GM18511 (cell line): ENCODE measurements at regions not wholly inside any gene's neighbourhood (a gene's known extent, or its start where the extent isn't known, plus 50 kb on each side); places are given as distances from the start of the nearest gene placed in this dataset.

Source experiments
- ATAC-seq: cut with Tn5 transposase; IDR thresholded peaks from one replicate; pipeline ENCODE4 v1.9.1; 2021; ENCODE audit warnings: mild to moderate bottlenecking, moderate library complexity; ENCODE audit not compliant: unreplicated experiment

DNA sequence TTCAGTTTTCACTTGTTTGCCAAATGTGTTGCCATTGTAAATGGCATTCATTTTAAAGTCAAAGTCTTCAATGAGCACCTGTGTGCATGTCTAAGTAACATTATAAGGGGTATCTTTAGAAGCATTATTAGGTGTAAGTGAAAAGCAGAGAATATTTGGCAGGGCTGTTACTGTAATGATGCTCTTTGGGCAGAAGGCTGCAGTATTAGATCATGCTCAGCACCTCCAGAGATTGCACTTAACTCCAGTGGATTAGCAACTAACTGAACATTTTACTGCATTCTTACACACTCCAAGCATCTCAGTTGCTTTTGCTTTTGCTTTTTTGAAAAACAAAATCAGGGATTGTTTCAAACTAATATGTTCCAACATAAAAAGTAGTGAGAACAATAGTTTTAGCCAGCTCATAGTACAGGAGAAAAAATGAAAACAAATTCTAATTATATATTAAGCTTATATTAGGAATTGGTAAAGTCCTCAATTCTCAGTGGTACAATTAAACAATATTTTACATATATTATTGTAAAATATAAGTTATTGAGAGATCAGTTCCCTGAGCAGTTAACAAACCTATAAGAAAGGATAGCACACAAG lies 1740.9 kb upstream of the CDH9 start:
- no peak for ATAC-seq

GRCh38 chr5:28770307-28770706 lies 1731.9 kb upstream of the CDH9 start:
- ATAC-seq: no peak

- ATAC-seq: no peak
These were observed 1728.3 kb upstream of the CDH9 start for GRCh38 chr5:28766565-28767158.

DNA sequence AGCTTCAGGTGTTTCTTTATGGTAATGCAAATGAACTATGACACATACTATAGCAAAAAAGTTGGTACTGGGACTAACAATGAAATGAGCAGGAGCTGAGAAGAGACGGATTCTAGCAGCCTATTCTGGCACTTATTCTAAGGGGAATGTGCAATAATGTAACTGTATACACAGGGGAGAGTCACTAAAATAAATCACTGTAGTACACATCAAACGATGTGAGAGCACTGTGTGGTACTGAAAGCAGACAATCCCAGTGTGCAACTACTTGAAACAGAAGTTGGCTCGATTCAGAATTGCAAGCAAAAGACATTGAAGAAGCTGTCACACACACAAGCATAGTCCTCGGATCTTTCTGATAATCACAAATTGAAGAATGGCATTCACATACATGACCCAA lies 1713.0 kb upstream of the CDH9 start:
- ATAC-seq: no peak

DNA sequence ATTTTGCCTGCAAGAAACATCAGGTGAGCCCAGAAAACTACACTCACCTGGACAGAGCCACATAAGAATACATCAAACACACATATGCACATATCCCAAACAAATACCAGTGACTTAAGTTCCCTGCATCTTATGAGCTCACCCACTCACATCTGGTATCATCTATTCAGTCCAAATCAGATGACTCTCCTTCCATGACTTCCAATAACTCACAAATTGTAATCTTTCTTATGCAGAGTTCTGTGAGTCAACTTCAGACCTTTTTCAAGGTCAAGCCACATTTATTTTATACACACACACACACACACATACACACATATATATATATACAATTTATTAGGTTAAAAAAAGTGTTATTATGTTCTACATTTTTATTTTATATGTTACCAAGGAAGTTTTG lies 1711.9 kb upstream of the CDH9 start:
- ATAC-seq: no peak

DNA sequence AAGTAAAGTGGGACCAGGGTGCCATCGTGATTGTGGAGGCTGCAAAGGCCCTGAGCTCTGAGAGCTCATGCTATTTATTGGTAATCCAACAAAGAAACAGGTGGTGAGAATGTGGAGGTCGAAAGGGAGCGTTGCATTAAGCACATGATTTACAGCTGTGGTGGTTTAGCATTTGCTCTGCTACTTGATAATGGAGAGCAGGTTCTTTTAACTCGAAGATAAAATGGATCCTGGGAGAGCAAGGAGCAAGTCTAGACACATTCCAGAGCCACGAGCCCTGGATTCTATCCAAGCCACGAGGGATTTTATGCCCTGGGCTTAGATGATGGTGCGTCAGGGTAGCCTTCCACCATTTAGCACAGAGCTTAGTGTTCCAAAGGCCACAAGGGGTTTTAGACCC lies 1710.1 kb upstream of the CDH9 start:
- no peak for ATAC-seq

DNA sequence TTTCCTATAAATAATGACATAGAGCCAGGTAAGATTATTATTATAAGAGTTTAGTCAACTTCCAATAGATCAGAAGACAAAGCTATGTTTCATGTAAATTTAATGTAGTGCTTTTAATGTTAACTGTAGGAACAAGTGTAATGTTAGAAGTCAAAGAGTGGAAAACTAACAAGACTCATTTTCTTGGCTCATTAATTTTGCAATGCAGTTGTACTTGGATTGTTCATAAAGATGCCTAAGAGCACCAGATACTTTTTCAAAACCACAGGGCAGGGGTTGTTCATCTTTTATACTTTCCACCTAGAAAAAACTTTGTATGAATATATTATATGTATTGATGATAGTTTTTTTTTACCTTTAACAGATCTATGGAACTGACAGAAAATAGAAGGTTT lies 1705.3 kb upstream of the CDH9 start:
- ATAC-seq: no peak

DNA sequence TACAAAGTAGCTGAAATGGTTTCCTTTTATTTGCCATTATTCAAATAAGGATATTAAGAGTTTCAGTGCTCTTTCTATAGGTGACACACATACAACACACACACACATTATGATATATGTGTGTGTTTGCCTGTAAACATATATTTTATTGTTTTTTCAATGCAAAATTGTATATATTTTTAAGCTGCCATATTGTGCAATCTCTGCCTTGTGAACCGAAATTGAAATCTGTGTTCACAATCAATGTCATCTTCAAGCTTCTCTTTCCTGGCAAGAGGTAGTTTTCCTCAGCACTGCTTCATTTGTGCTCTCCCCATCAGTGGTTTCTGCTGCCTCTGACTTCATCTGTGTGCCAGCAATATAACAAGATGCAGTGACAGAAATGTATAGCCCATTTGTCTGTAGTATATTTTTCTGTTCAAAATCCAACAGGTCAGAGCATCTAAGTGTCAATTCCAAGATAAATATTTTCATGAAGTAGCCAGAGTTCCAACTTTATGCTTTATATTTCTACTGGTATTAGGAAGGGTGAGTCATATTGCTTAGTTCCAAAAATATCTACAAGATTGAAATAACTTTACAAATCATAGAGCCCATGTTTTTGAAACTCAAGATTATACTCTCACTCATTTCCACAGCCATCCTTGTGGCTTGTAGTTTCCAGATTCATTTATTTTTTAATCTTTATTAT lies 1704.8 kb upstream of the CDH9 start:
- no peak for ATAC-seq

GRCh38 chr5:28737682-28738081 lies 1699.3 kb upstream of the CDH9 start:
- ATAC-seq: no peak

DNA sequence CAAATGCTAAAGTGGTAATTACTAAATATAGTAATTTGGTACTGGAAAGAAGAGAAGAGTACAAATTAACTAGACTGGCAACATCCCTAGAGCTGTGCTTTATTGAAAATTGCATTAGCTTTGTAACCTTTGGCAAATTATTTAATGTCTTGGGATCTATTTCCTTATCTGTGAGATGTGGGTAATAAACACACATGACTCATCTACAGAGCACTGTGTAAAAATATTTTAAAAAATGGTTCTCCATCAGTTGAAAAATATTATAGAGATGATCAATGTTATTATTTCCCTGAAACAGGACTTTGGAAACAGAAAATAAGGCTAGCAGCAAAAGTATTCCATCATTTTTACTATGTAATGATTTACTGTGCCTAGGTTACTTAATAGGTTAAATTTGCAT lies 1698.8 kb upstream of the CDH9 start:
- no peak for ATAC-seq

DNA sequence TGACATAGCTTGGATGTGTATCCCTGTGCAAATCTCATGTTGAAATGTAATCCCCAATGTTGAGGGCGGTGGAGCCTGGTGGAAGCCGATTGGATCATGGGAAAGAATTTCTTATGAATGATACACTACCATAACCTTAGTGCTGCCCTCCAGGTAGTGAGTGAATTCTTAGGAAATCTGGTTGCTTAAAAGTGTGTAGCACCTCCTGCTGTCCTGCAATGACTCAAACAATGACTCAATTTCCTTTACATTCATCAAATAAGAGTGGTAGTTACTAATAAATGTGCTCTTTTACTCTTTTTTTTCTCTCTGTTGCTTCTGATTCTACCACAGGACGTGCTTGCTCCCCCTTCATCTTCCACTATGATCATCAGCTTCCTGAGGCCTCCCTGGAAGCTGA lies 1696.0 kb upstream of the CDH9 start:
- no peak for ATAC-seq

DNA sequence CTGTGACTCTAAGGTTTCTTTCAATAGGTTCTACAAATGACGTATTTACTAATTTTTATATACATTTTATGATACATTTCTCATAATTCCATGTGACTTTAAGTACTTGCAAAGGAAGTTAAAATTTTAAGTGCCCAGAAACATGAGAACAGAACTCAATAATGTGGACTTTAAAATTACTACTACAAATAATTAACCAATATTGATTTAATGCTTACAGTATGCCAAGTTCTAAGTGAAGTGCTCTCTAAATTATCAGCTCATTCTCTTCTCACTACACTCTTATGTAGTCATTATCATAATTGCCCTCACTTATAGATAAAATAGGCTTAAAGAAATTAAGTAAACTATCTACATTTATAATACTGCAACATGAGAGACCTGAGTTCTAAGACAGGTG lies 1690.7 kb upstream of the CDH9 start:
- no peak for ATAC-seq

GRCh38 chr5:28726815-28727214 lies 1688.4 kb upstream of the CDH9 start:
- no peak for ATAC-seq

GRCh38 chr5:28725001-28725400 lies 1686.6 kb upstream of the CDH9 start:
- ATAC-seq: no peak

DNA sequence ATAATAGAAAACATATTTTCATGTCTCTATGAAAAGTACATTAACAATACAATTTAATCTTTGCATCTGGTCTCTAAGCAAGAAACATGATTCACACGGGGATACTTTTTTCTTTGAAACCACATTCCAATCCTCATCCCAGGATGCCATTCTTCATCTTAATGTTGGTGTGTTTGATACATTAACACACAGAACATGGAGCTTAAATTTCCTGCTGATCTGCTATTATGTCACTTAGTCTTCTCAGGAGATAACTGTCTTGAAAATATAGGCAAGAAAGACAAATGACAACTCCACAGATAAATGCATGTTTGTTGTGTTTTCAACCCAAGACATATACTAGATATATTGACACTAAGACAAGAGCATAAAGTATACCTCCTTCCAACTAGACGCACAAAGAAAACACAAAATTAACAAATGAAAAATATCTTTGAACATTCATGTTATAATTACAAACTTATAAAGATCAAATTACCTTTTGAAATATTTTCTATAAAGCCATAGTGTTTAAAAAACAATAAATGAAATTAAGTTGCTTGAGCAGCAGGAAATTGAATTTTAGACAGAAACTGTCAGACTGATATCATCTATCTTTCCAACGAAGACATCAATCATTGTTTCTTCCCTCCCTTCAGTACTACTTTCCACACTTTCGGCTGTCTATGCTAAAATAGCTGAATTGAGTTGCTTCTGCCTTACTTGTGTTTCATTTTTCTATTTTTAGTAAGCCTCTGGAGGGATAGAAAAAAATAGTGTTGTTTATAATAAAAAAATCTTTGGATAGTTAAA lies 1676.7 kb upstream of the CDH9 start:
- ATAC-seq: no peak

DNA sequence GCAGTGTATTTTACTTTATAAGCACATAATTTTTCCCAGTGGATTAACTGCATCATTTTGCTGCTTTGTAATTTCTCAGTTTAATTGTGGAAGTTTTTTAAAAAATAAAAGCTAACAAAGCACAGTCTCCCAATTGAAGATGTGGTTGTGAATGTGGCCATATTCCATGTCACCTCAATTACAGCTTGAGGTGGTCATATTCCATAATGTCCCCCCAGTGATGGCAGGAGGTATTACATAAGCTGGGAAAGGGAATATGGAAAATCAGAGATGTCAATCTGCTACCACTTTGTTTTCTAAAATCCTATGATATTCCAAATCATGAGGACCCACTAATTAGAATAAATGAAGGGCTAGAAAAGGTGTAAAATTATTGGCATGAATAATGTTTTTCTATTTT lies 1672.0 kb upstream of the CDH9 start:
- ATAC-seq: no peak

GRCh38 chr5:28708472-28708871 lies 1670.1 kb upstream of the CDH9 start:
- ATAC-seq: no peak

DNA sequence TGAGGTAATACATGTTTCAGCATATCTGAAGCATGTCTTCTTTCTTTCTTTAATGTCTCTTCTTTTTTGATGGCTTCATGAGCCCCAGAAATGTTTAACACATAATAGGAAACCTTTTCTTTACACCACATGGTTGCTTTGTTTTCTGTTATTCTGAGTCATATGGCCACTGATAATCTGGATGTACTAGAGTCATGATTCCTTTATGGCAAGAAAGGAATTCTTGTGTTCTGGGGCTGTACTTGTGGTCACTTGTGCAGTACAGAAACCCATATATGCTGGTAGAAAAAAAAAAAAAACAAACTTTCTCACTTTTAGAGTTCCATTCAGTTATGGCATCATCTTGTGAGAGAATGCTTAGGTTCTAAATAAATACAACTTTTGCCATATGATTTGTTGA lies 1669.3 kb upstream of the CDH9 start:
- ATAC-seq: no peak

DNA sequence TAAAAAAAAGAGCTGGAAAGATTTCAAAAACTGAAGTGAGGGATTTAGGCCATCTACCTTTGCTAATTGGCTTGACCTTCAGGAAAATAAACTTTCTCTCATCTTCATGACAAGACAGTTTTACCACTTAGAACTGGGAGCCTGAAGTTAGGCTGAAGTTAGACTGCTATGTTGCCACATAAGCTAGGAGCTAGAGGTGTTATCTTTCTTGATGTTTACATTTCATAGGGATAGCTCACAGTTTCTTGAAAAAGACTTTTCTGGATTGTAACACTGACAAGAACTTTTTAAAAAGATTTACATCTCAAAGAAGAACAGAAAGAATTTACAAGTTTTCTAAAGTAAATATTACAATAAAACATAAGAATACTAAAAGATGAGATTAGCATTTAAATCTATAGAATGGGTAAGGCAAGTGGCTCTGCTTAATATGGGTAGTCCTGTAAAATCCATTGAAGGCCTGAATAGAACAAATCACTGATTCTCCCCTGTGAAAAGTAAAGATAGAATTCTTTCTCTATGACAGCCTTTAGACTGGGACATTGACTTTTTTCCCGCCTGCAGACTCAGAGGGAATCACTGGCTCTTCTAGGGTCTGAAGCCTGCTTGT lies 1665.4 kb upstream of the CDH9 start:
- no peak for ATAC-seq

DNA sequence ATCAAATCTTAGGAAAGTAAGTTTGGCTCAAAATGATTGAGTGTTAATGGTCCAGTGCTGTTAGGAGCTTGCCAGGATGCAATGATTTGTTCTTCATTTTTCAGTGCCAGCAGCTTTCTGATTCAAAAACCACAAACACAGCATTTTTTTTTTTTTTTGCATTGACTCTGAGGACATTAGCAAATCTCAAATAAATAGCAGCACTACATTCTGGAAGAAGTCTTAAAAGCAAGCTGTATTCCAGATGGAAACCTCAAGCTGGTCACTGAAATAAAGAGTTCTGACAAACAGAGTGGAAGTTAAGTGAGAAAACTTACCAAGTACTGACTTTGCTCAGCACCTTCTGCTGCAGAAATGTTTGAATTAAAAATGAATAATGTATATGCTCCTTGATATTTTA lies 1653.1 kb upstream of the CDH9 start:
- ATAC-seq: no peak

DNA sequence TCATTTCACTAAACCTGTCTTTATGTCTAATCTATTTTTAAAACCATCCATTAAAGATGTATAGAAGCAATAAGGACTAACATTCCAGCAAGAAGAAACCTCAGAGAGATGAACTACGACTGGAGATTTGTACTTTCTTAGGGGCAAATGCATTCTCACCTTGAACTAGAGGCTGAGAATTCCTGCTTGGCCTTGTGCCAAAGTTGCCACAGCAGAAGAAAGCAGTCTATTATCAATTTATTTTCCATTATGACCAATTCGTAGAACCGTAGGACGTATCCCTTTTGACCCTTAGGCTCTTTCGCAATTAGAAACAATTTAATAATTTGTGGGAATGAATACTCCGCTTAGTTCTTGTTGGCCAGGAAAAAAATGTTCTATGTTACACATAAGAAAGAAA lies 1647.4 kb upstream of the CDH9 start:
- no peak for ATAC-seq

GRCh38 chr5:28678899-28679298 lies 1640.5 kb upstream of the CDH9 start:
- ATAC-seq: no peak
